Mesothelial cell of epicardium (in vitro differentiated cells): ENCODE measurements at regions not wholly inside any gene's neighbourhood (a gene's known extent, or its start where the extent isn't known, plus 50 kb on each side); places are given as distances from the start of the nearest gene placed in this dataset.

Experiments used
- DNase-seq, 2 experiments: peaks; one replicate each; pipeline ENCODE4 v3.0.0; 2021; ENCODE audit warnings: low spot score in 2 of 2; ENCODE audit not compliant: unreplicated experiment in 2 of 2
- H3K27ac Mint-ChIP-seq: 2 replicates; pipeline ENCODE4 v1.8.0; 2021; ENCODE audit warnings: mixed read lengths
- H3K27me3 Mint-ChIP-seq: 2 replicates; pipeline ENCODE4 v1.8.0; 2021; ENCODE audit warnings: low read depth, mixed read lengths
- H3K36me3 Mint-ChIP-seq: 2 replicates; pipeline ENCODE4 v1.8.0; 2021; ENCODE audit warnings: mixed read lengths
- H3K4me1 Mint-ChIP-seq: 2 replicates; pipeline ENCODE4 v1.8.0; 2021; ENCODE audit warnings: mixed read lengths
- H3K4me3 Mint-ChIP-seq: 2 replicates; pipeline ENCODE4 v1.8.0; 2021; ENCODE audit warnings: mild to moderate bottlenecking, moderate library complexity, mixed read lengths
- H3K9me3 Mint-ChIP-seq: 2 replicates; pipeline ENCODE4 v1.8.0; 2021; ENCODE audit warnings: mixed read lengths
- TF ChIP-seq, protein P1 (sequence below): fragments of 200-600 bp; sonication (generic); IDR thresholded peaks from one replicate; pipeline ENCODE4 v1.5.0; 2021; ENCODE audit warnings: antibody characterized with exemption; ENCODE audit not compliant: unreplicated experiment

DNA sequence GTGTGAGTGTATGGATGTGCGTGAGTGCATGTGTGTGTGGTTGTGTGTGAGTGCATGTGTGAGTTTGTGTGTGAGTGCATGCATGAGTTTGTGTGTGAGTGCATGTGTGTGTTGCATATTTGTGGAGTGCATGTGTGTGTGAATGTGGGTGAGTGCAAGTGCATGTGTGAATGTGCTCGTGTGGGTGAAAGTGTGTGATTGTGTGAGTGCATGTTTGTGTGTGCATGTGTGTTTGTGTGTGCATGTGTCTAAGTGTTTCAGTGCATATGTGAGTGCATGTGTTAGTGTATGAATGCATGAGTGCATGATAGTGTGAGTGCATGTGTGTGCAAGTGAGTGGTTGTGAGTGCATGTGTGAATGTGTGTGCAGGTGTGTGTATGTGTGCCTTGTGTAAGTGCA lies 343.4 kb upstream of the SALL3 start:
- H3K4me1 Mint-ChIP-seq = peaks cover 5% of the 10 kb centered on the region
- peaks cover 16% of the 10 kb centered on the region for H3K27me3 Mint-ChIP-seq
- no peaks in the 10 kb centered on the region for H3K36me3 Mint-ChIP-seq
- DNase-seq = no peak
- H3K27ac Mint-ChIP-seq = no peak overlapping the region
- no peak overlapping the region for H3K4me3 Mint-ChIP-seq
- TF ChIP-seq, protein P1, sequence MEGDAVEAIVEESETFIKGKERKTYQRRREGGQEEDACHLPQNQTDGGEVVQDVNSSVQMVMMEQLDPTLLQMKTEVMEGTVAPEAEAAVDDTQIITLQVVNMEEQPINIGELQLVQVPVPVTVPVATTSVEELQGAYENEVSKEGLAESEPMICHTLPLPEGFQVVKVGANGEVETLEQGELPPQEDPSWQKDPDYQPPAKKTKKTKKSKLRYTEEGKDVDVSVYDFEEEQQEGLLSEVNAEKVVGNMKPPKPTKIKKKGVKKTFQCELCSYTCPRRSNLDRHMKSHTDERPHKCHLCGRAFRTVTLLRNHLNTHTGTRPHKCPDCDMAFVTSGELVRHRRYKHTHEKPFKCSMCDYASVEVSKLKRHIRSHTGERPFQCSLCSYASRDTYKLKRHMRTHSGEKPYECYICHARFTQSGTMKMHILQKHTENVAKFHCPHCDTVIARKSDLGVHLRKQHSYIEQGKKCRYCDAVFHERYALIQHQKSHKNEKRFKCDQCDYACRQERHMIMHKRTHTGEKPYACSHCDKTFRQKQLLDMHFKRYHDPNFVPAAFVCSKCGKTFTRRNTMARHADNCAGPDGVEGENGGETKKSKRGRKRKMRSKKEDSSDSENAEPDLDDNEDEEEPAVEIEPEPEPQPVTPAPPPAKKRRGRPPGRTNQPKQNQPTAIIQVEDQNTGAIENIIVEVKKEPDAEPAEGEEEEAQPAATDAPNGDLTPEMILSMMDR = no peak
- H3K9me3 Mint-ChIP-seq = no peaks in the 10 kb centered on the region

GRCh38 chr18:78637442-78638402 lies 341.9 kb upstream of the SALL3 start:
- TF ChIP-seq, protein P1 = no peak
- H3K27ac Mint-ChIP-seq = no peak overlapping the region
- peaks cover 20% of the 10 kb centered on the region for H3K27me3 Mint-ChIP-seq
- DNase-seq = no peak
- peaks cover 14% of the 10 kb centered on the region for H3K4me1 Mint-ChIP-seq
- H3K36me3 Mint-ChIP-seq = no peaks in the 10 kb centered on the region
- H3K4me3 Mint-ChIP-seq = no peak overlapping the region
- H3K9me3 Mint-ChIP-seq = no peaks in the 10 kb centered on the region

DNA sequence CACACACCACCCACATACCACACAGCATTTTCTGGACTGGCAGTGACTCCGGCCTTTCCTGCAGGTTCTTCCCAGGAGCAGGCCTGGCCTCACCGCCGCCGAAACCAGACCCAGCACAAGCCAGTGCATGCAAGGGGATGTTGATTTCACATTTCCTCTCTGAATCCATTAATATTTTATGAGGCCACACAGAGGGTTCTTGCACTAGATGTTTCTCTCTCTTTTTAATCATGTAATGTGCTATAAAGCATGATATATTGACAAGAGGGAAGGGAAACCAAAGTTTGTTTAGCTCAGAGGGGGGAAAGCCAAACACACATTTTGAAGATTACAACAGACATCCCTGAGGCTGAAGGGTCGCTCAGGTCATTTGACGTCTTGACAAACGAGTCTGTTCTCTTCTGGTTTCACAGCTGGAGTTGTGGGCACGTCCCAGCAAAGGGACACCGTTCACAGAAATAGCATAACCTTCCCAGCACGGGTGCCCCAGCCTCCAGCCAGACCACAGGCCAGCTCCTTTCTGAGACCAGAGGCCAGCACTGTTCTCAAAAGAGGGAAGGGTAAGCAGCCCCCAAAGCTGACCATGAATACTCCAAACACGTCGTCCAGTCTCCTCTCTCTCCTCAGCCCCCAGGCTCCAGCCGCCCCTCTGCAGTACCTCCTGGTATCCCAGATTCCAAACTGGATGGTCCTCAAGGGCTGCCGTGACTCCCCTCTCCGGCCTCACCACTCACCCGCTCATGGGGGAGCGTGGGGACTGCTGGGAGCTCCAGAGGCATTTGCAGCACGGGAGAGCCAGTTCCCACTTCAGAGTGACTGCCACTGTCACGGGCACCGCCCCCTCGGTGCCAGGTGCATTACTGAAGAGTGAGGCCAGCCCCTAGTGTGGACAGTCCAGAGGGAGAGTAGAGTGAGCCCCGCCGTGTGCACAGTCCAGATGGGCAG lies 340.3 kb upstream of the SALL3 start:
- Mint-ChIP-seq H3K36me3 (no peaks in the 10 kb centered on the region), H3K27ac (no peak overlapping the region), H3K9me3 (no peaks in the 10 kb centered on the region), H3K27me3 (peaks cover 21% of the 10 kb centered on the region), H3K4me3 (no peak overlapping the region), H3K4me1 (peaks cover 15% of the 10 kb centered on the region)
- TF ChIP-seq, protein P1 = no peak
- DNase-seq = no peak

DNA sequence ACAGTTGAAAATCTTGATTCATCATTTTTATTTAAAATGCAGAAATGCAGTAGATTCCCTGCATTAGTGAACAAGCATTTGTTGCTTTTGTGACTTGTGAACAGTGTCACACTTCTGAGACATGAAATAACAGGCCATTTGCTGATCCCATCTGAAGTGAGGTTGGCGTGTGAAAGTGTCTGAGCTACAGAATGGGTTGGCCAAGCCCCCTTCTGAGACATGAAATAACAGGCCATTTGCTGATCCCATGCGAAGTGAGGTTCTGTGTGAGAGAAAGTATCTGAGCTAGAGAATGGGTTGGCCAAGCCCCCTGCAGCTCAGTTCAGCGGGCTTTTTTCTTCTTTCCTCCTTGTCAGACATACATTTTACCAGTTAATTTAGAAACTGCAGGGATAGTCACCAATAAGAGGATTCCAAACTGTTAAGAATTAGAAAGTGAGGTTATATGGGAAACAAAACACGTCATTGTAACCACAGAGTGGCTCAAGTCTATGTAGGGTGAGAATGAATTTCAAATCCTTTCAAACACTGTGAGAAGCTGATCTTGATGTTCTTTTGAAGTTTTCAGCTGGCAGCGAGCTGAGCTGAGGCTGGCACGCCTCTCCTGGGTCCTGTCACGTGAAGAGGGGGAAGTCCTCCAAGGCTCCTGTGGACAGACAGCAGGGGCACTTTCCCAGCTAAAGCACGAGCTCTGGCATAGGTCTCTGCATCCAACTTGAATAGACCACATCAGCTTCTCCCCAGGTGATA lies 339.2 kb upstream of the SALL3 start:
- TF ChIP-seq, protein P1 = no peak
- Mint-ChIP-seq H3K36me3 (no peaks in the 10 kb centered on the region), H3K27ac (no peak overlapping the region), H3K27me3 (peaks cover 22% of the 10 kb centered on the region), H3K4me1 (peaks cover 15% of the 10 kb centered on the region), H3K4me3 (no peak overlapping the region), H3K9me3 (no peaks in the 10 kb centered on the region)
- DNase-seq = no peak

- Mint-ChIP-seq H3K4me3 (no peak overlapping the region), H3K4me1 (peaks cover 15% of the 10 kb centered on the region), H3K9me3 (no peaks in the 10 kb centered on the region), H3K27me3 (peaks cover 24% of the 10 kb centered on the region), H3K36me3 (no peaks in the 10 kb centered on the region), H3K27ac (no peak overlapping the region)
- DNase-seq = no peak
- TF ChIP-seq, protein P1 = no peak
These were observed 337.9 kb upstream of the SALL3 start for GRCh38 chr18:78641689-78642231.
